GM08714 (cell line): ENCODE measurements at regions not wholly inside any gene's neighbourhood (a gene's known extent, or its start where the extent isn't known, plus 50 kb on each side); places are given as distances from the start of the nearest gene placed in this dataset.
"Not testable (repeated sequence)": the region's sequence is repeated elsewhere in the genome, so short reads cannot be mapped to it uniquely, and the experiment has no call there.

Experiments
- H3K4me3 ChIP-seq: fragments of 200-500 bp; sonication (Bioruptor generic); 2 replicates; pipeline ENCODE4 v1.5.1; 2014; ENCODE audit warnings: mild to moderate bottlenecking, low read length, inconsistent platforms

DNA sequence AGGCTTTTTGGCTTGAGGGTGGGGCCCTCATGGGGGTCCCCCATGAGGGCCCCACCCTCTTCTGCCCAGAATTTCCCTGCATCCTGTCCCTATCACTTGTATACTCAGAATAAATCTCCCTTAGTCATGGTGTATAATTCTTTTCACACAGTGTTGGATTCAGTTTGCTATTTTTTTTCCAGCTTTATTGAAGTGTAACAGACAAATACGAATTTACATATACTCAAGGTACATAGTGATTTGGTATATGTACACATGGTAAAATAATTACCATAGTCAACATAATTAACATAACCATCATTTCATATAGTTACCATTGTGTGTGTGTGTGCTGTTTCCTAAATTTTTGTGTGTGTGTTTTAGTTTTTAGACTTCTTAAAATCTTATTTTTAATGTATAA, 289.4 kb downstream of the CNTNAP3B start:
- not testable (repeated sequence) for H3K4me3 ChIP-seq

DNA sequence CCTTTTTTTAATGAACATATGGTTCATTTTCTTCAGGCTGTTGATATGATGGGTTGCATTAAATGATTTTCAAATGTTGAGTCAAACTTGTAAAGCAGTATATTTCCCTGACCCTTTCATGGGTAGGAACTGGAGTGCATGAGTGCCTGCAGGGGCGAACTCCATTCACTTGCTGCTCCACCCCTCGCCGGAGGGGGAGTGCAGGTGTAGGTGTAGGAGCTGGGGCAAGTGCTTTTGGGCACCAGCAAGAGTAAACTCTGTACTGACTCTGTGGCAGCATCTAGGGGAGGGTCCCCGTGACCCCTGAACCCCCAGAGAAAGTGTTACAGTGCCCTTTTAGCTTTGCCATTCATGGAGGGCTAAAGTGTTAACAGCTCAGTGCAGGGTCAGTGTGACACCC, 290.3 kb downstream of the CNTNAP3B start:
- H3K4me3 ChIP-seq: not testable (repeated sequence)

DNA sequence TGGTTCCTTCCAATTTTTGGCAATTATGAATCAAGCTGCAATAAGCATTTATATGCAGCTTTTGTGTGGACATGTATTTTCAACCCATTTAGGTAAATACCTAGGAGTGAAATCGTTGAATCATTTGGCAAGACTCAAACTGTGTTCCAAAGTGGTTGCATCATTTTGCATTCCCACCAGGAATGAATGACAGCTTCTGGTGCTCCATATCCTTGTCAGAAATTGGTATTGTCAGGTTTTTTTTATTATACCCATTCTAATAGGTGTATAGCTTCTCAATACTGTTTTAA, 290.7 kb downstream of the CNTNAP3B start:
- not testable (repeated sequence) for H3K4me3 ChIP-seq

DNA sequence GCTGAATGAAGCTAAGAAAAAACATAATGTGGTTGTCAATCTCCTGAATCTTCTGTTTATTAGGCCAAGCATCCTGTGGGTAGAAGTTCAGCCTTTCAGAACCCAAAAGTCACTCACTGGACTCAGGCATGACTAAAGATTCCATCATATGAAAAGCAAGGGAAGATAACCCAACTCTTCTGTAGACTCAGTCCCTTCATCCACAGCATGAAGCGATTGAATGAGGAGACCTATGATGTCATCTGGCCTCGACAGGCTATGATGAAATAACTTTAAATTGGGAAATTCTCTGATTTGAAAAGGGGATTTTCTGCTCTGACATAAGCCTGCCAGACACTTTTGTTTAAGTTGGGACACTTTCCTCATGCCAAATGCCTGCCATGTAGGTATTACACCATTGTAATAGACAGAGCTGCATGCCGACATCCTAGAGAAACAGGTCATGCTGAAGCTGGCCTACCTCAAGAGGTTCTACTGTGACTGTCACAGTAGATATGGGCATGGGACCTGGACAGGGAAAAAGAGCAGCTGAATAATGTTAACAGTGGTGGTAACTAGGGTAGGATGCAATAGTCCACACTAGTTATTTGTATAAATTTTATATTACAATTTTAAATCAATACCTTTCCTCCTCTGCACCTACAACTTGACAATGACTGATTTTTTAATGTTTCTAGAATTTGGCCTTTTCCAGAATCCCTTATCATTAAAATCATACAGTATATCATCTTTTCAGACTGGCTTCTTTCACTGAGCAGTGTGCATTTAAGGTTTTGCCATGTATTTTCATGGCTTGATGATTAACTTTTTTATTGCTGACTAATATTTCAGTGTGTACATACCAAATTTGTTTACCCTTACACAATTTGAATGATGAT, 291.3 kb downstream of the CNTNAP3B start:
- H3K4me3 ChIP-seq: not testable (repeated sequence)

DNA sequence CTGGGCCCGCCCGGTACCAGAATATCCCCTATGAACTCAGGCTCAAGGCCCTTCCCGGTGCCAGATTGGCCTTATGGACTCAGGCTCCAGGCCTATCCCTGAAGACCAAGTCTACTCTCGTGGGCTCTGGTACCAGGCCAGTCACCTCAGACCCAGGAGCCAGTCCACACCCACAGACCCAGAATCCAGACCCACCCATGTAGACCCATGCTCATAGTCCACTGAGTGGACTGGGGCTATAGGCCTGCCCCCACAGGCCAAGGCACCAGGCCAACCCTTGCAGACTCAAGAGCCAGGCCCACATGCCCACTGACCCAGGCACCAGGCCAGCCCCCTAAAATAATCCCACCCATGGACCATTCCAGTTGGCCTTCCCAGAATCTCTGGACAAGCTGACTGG, 296.1 kb downstream of the CNTNAP3B start:
- not testable (repeated sequence) for H3K4me3 ChIP-seq

DNA sequence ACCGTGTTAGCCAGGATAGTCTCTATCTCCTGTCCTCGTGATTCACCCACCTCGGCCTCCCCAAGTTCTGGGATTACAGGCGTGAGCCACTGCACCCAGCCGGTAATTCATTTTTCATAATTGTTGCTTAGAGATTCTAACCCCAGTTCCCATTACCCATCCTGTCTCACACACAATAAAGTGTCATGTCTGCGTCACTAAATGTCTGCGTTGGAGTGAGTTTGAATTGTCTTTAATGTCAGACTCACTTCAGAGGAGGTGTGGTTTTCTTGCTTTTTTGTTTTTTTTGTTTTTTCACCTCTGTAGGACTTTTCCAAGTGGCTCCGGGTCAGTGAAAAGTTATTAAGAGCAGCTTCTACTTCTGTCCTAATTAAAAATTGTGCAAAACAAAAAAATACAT, 304.5 kb downstream of the CNTNAP3B start:
- not testable (repeated sequence) for H3K4me3 ChIP-seq

DNA sequence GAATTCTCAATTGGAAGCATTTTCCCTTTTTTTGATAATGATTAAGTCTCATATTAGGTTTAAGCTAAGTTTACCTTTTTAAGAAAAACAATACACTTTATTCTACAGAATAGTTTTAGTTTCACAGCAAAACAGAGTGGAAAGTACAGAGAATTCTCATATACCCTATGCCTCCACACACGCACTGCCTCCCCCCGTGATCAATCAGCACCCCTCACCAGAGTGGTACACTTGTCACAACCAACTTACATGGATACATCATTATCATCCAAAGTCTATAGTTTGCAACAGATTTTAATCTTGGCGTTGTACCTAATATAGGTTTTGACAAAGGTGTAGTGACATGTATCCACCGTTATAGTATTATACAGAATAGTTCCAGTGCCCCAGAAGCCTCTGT, 326.5 kb downstream of the CNTNAP3B start:
- not testable (repeated sequence) for H3K4me3 ChIP-seq

DNA sequence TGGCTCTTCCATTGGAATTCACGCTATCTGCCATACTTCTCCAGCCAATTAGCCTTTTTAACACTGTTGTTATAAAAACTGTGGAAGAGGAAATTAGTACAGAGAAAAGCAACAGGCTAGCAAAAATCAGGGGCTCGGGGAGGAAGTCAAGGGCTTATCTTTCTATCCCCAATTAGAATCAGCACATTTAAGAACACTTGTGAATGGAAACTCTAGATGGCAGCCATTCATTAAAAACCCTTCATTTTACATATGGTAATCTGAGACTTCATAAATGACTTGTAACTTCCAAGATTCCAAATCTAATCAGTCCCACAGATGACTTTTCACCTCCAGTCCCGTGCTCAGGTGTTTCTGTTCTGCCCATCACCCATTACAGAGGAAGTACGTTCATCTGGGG, 330.5 kb downstream of the CNTNAP3B start:
- not testable (repeated sequence) for H3K4me3 ChIP-seq

DNA sequence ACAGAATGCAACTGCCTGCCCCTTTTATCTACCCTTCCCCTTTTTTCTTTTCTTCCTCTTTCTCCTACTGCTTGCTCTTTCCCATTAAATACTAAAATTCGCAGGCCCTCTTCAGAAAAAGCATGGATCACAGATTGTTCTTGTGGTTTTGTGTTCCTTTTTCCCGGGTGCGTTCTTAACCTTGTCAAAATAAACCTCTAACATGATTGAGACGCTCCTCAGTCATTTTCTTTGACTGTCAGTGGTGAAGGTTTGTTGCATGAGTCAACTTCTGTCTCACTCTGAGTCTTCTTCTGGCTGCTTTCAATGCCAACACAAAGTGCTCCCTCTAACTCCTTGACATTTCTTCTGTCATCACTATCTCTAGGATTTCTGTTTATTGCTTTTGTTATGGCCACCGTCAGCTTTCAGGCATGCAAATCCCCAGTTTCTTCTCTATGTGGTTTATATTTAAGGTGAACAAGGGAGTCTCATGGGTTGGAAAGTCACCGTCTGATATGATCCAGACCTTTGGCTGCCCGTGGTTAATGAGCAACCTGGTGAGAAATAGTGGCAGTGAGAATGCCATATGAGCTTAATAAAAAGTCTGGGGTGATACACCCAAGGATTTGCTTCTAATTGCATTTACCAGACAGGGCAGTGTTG, 338.4 kb downstream of the CNTNAP3B start:
- not testable (repeated sequence) for H3K4me3 ChIP-seq

DNA sequence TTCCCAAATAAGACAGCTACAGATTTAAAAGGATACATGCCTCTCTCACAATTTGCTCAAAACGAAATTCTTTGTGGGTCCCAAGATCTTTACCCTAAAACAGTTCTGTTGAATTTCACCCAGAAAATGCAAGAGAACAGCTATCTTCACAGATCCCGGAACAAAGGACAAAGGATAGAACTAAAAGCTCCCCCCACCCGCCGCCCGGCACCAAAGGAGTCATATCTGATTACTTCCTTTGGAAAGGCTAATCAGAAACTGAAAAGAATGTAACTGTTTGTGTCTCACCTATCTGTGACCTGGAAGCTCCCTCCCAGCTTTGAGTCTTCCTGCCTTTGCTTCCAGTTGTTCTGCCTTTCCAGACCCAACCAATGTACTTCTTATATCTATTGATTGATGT, 339.2 kb downstream of the CNTNAP3B start:
- not testable (repeated sequence) for H3K4me3 ChIP-seq

DNA sequence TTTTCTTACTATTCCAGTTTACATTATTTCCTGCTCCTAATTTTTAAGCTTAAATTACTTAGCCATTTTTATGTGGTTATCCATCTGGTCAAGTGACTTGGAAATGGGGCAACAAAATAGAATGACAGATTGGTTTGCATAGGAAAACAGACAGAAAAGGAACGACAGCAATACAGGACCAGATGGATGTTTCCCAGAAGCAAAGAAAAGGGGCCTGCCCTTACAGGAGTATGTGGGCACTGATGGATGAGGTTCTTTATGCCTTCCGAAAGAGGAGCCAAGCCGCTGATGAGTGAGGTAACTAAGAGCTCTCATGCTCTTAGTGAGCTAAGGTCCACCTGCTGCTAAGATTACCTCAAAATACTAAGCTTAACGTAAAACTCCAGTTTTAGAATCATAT, 339.8 kb downstream of the CNTNAP3B start:
- H3K4me3 ChIP-seq: not testable (repeated sequence)

DNA sequence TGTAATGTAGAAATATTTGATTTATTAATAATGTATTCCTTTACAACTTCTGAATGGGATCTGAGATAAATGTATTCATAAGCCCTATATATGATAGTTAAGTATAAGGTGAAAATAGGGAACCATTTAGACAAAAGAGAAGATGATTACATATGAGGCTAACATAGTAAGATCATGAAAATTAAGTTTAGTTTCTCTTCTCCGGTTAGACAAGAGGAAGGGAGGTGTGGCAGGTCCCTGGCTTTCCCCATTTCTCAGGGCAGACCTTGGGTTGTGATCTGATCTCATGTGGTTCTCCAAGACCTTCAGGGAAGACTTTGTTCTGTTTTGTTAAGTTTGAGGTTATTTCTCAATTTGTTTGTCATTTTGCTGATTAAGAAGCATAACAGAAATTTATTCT, 341.3 kb downstream of the CNTNAP3B start:
- not testable (repeated sequence) for H3K4me3 ChIP-seq

DNA sequence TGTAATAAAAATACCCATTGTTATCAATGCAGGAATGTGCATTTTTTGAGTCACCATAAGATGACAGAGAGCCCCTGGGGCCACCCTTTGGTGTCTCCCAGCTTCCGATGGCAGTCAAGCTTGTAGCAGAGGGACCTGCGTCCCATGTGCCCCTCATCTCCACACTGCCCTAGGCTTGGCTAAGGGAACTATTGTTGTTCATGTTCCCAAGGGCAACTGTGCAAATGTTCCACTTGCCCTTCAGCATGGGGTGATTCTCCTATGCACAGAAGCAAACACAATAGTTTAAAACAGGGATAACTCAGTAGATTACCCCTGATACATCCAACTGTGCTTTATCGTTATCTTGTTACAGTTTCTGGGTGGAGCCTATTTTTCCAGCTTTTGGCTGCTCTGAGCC, 342.0 kb downstream of the CNTNAP3B start:
- H3K4me3 ChIP-seq: not testable (repeated sequence)

DNA sequence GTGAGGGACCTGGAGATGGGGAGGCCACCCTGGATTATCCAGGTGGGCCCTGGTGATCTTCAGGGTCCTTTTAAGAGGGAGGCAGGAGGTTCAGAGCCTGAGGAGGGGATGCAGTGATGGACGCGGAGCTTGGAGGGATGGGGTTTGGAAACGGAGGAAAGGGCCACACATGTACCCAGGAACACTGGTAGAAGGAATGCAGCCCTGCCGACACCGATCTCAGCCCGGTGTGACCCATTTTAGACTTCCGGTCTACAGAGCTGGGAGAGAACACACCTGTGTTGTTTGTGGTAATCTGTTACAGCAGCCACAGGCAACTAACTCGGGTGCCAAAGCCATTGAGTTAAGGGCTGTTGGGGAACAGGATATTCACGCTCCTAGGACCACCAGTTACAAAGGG, 345.2 kb downstream of the CNTNAP3B start:
- not testable (repeated sequence) for H3K4me3 ChIP-seq

DNA sequence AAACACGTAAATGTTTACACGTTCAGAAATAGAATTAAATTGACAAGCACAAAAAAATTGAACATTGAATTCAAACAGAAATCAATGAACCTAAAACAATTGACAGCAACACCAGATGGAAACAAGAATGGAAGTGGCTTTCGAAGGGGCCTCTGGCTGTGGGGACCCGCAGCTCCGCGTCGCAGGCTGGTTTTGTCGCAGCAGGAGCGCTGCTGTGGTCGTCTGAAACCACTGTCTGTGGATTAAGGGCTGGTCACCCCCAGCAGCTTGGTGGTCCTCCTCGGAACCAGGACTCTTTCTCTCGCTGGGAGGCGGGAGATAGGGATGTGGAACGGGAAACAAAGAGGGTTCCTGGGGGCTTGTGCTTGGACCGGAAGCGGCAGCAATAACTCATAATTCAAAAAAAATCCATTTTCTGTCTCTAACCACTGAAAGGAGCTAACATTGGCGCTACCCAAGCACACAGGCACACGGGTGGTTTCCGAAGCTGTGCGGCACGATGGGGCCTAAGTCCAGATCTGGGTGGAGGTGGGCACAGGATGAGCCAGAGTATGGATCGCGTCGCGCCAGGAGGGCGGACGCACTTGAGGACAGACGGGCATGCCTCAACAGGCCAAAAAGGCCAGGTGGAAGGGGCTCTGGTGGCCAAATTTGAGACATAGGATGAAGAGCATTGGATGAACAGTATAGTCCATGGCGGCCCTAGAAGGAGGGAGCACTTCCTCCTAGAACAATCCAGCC, 346.0 kb downstream of the CNTNAP3B start:
- not testable (repeated sequence) for H3K4me3 ChIP-seq

DNA sequence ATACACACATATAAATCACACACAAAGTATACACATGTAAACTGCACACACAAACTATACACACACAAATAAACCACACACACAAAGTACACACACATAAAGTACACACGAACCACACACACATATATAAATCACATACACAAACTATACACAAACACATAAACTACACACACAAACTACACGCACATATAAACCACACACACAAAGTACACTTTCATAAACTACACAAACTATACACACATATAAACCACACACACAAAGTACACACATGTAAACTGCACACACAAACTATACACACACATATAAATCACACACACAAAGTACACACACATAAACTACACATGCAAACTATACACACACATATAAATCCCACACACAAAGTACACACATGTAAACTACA, 347.3 kb downstream of the CNTNAP3B start:
- H3K4me3 ChIP-seq: not testable (repeated sequence)

DNA sequence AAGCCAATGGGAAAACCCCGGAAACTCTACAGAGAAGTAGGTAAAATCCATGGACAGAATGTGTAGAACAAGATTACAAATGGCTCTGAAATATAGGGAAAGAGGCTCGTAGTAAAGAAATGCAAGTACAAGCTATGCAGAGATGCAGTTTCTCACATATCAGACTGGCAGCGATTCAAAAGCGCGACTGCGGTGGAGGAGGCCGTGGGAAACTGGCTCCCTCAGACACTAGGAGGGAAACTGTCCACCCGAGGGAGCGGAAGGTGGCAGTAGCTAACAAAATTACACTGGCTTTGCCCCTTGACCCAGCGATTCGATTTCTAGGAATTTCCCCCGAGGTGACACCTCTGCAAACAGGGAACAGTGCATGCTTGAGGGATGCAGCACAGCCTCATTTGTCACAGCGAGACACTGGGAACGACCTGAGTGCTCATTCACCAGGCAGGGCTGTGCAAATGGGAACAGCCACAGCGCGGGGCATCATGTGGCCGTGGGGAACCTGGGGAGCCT, 349.3 kb downstream of the CNTNAP3B start:
- not testable (repeated sequence) for H3K4me3 ChIP-seq

DNA sequence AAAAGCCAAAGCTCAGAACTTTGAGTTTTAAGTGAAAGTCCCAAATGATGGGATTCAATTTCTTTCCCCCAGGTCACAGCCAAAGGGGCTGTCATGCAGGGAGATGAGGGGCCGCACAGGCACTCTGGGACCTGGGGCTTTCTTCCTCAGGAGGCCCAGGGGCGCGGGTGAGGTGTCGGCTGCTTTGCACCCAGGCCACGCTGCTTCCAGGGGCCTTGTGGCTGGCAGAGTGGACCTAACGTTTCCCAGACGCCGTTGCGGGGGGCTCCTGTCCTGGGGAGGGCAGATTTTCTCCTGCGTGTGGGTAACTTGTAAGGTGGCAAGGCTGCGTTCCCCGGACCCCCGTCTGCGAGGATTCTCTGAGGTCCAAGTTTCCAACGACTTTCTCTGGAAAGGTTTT, 350.0 kb downstream of the CNTNAP3B start:
- H3K4me3 ChIP-seq: not testable (repeated sequence)

DNA sequence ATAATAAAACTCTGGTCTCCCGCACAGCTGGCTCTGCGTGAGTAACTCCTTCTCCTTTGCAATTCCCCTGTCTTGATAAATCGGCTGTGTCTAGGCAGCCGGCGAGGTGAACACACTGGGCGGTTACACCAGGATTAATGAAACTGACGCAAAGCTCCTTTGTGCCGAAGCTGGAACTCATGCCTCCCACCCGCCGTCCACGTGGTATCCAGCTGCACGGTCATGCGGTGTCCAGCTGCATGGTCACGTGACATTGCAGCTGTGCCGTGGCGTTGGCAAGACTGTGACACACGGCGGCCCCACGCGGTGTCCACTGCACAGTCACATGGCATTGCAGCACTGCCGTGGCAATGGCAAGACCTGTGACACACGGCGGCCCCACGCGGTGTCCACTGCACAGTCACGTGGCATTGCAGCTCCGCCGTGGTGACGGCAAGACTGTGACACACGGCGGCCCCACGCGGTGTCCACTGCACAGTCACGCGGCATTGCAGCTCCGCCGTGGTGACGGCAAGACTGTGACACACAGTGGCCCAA, 350.6 kb downstream of the CNTNAP3B start:
- H3K4me3 ChIP-seq: not testable (repeated sequence)

DNA sequence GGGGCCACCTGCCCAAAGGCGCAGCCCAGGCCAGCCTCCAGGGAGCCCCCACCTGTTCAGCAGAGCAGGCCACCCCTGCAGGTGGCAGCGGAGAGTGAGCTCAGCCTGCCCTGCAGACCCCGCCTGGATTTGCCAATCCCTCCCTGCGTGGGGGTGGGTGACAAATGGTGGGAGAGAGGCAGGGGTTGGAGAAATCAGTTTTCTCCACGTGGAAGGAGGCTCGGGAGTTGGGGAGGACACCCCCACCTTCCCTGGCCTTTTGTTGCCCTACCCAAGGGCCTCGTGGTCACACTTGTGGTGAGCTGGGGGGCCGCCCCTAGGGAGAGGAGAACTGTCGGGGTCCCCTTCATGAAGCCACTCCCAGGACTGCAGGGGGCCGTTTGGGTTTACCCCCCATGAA, 351.7 kb downstream of the CNTNAP3B start:
- H3K4me3 ChIP-seq: not testable (repeated sequence)

DNA sequence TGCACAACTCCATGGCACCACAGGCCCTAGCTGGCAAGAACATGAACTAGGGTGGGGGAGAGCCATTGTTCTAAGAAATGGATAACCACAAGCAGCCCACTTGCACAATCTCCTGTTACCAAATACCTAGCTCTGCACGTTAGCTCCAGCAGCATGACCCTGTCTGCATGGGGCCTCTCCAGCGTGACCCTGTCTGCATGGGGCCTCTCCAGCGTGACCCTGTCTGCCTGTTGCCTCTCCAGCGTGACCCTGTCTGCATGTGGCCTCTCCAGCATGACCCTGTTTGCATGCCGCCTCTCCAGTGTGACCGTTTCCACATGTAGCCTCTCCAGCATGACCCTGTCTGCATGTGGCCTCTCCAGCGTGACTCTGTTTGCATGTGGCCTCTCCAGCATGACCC, 356.7 kb downstream of the CNTNAP3B start:
- not testable (repeated sequence) for H3K4me3 ChIP-seq

DNA sequence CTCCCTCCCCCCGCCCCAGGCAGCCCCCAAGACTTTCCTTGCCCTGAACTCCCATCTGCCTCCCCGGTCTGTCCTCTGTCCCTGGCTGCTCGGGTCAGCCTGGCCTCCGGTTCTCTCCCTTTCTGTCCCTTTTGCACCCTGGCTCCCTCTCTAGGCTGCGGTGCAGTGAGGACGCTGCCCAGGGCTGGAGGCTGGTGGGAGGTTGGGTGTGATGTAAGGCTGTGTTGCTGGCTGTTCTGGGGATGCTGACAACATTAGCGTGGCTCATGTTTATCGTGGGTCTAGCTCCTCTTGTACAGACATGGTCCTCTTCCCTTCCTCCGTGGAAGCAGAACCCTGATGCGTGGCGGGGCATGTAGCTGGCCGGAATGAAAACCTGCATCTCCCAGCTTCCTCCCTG, 357.5 kb downstream of the CNTNAP3B start:
- not testable (repeated sequence) for H3K4me3 ChIP-seq
